ENCODE measurements at regions not wholly inside any gene's neighbourhood (a gene's known extent, or its start where the extent isn't known, plus 50 kb on each side); places are given as distances from the start of the nearest gene placed in this dataset.

DNA sequence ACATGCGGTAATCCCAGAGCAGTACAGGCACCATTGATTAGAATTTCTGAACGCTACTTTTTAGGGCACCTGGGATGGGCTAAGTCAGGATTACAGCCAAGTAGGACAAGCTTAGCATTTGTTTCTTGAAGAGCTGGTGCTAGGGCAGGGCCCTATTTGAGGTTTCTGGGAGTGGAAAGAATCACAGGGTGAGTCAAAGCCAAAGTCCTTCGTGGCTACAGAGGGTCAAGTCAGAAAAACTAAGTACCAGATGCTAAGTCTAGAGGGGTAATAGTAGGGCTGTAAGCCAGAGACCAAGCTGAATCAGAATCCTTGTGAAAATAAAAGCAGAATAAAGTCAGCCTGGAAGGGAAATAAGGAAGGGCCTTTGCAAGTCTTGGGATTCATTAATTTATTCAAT lies 448.6 kb downstream of the ZIC3 start:
- 0% methylated on average over 3 of the region's 3 CpGs for WGBS (ENCODE audit: low lambda C conversion rate)
- no peaks in the 10 kb centered on the region for H3K36me3 ChIP-seq (replicated peaks in 1 of 2; ENCODE audit: control insufficient read depth in 1 of 2, insufficient read depth in 2 of 2, low read length in 2 of 2)
- CTCF ChIA-PET (ENCODE audit: low intra/inter-chr PET ratio, low total read pairs) = no interaction called here
- no peak overlapping the region for H2AFZ ChIP-seq (ENCODE audit: low read length)
- H3K27ac ChIP-seq (ENCODE audit: extremely low read length, insufficient read depth, low read length) = no peak overlapping the region
- H4K20me1 ChIP-seq (ENCODE audit: insufficient read depth, low read length) = no peaks in the 10 kb centered on the region
- H3K4me3 ChIP-seq (replicated peaks in 1 of 3; ENCODE audit: insufficient read depth in 1 of 3, low read depth in 2 of 3, low read length in 3 of 3) = no peak overlapping the region
- H3K9me3 ChIP-seq (ENCODE audit: low read length) = no peaks in the 10 kb centered on the region
- ATAC-seq = no peak
- H3K4me1 ChIP-seq (ENCODE audit: insufficient read depth, low read length) = no peaks in the 10 kb centered on the region
- H3K79me2 ChIP-seq (ENCODE audit: insufficient read depth, low read length) = no peaks in the 10 kb centered on the region
- intact Hi-C loops (cut with micrococcal nuclease; ENCODE audit: unreplicated experiment) (no loop called here), in situ Hi-C loops (cut with HindIII; ENCODE audit: extremely low pct_ligation_motif_present, low pct_unique_long_range_greater_than_20kb) (no loop called here)
- no TSS peak for BruUV-seq (replicated peaks)
- H3K9ac ChIP-seq (ENCODE audit: insufficient read depth, low read depth, low read length) = no peak overlapping the region
- POLR2A ChIA-PET = no interaction called here
- no peak for DNase-seq (ENCODE audit: low spot score)
- H3K27me3 ChIP-seq (ENCODE audit: control insufficient read depth in 1 of 2, insufficient read depth in 2 of 2, low read length in 2 of 2) = no peaks in the 10 kb centered on the region
- no peak overlapping the region for H3K4me2 ChIP-seq (ENCODE audit: low read depth, low read length)
- no peak for FAIRE-seq
- no peak for TF ChIP-seq HNF4A (CRISPR knock-in tag; IDR thresholded peaks at IDR 0.05)
- no peak for TF ChIP-seq THAP7 (CRISPR knock-in tag; IDR thresholded peaks at IDR 0.05)
- no peak for TF ChIP-seq ZNF776 (CRISPR knock-in tag; IDR thresholded peaks at IDR 0.05)
- no peak for TF ChIP-seq ZNF766 (CRISPR knock-in tag; IDR thresholded peaks at IDR 0.05; ENCODE audit: borderline replicate concordance)
- TF ChIP-seq, protein P1, sequence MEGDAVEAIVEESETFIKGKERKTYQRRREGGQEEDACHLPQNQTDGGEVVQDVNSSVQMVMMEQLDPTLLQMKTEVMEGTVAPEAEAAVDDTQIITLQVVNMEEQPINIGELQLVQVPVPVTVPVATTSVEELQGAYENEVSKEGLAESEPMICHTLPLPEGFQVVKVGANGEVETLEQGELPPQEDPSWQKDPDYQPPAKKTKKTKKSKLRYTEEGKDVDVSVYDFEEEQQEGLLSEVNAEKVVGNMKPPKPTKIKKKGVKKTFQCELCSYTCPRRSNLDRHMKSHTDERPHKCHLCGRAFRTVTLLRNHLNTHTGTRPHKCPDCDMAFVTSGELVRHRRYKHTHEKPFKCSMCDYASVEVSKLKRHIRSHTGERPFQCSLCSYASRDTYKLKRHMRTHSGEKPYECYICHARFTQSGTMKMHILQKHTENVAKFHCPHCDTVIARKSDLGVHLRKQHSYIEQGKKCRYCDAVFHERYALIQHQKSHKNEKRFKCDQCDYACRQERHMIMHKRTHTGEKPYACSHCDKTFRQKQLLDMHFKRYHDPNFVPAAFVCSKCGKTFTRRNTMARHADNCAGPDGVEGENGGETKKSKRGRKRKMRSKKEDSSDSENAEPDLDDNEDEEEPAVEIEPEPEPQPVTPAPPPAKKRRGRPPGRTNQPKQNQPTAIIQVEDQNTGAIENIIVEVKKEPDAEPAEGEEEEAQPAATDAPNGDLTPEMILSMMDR (CRISPR knock-in tag; IDR thresholded peaks at IDR 0.05) = no peak

DNA sequence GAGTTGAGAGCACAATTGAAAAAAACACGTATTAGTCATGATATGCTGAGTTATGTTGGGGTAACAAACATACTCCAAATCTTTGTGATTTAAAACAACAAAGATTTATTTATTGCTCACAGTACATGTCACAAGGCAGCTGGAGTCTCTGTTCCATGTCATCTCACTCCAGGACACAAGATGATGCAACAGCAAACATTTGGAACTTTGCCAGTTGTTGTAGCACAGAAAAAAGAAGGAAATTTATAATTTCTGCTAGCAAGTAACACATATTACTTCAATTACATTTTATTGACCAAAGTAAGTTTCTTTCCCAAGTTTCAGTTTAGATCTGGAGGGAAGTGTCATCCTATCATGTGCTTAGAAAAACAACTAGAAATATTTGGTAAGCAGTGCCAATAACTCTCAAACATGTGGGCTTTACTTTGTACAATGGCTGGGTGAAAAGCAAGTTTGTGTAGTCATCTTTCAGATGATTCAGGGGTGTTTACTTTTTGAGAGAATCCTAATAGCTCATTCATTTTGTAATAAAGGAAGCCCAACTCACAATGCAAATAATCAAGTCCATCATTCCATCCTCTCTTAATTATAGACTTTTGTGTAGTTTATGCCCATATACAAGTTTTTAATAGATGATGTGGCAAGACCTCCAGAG lies 452.3 kb downstream of the ZIC3 start:
- Histone ChIP-seq H3K9ac (ENCODE audit: insufficient read depth, low read depth, low read length) (no peak overlapping the region), H3K4me2 (ENCODE audit: low read depth, low read length) (no peak overlapping the region), H3K9me3 (ENCODE audit: low read length) (no peaks in the 10 kb centered on the region), H4K20me1 (ENCODE audit: insufficient read depth, low read length) (no peaks in the 10 kb centered on the region), H3K27me3 (ENCODE audit: control insufficient read depth in 1 of 2, insufficient read depth in 2 of 2, low read length in 2 of 2) (no peaks in the 10 kb centered on the region), H3K79me2 (ENCODE audit: insufficient read depth, low read length) (no peaks in the 10 kb centered on the region), H3K36me3 (replicated peaks in 1 of 2; ENCODE audit: control insufficient read depth in 1 of 2, insufficient read depth in 2 of 2, low read length in 2 of 2) (no peaks in the 10 kb centered on the region), H3K4me3 (replicated peaks in 1 of 3; ENCODE audit: insufficient read depth in 1 of 3, low read depth in 2 of 3, low read length in 3 of 3) (no peak overlapping the region), H2AFZ (ENCODE audit: low read length) (no peak overlapping the region), H3K27ac (ENCODE audit: extremely low read length, insufficient read depth, low read length) (no peak overlapping the region), H3K4me1 (ENCODE audit: insufficient read depth, low read length) (no peaks in the 10 kb centered on the region)
- no peak for FAIRE-seq
- TF ChIP-seq ZNF3 (CRISPR knock-in tag; IDR thresholded peaks at IDR 0.05) = no peak
- ChIA-PET CTCF (ENCODE audit: low intra/inter-chr PET ratio, low total read pairs) (no interaction called here), POLR2A (no interaction called here)
- intact Hi-C loops (cut with micrococcal nuclease; ENCODE audit: unreplicated experiment) = no loop called here
- 0% methylated on average over 1 of the region's 1 CpG for WGBS (ENCODE audit: low lambda C conversion rate)
- in situ Hi-C loops (cut with HindIII; ENCODE audit: extremely low pct_ligation_motif_present, low pct_unique_long_range_greater_than_20kb) = no loop called here
- DNase-seq (ENCODE audit: low spot score) = no peak
- BruUV-seq (replicated peaks) = no TSS peak
- no peak for ATAC-seq
